HG03521 (cell line): ENCODE measurements at regions not wholly inside any gene's neighbourhood (a gene's known extent, or its start where the extent isn't known, plus 50 kb on each side); places are given as distances from the start of the nearest gene placed in this dataset.

Experiments
- ATAC-seq: cut with Tn5 transposase; IDR thresholded peaks from one replicate; pipeline ENCODE4 v1.9.1; 2021; ENCODE audit warnings: mild to moderate bottlenecking, moderate library complexity; ENCODE audit not compliant: unreplicated experiment

DNA sequence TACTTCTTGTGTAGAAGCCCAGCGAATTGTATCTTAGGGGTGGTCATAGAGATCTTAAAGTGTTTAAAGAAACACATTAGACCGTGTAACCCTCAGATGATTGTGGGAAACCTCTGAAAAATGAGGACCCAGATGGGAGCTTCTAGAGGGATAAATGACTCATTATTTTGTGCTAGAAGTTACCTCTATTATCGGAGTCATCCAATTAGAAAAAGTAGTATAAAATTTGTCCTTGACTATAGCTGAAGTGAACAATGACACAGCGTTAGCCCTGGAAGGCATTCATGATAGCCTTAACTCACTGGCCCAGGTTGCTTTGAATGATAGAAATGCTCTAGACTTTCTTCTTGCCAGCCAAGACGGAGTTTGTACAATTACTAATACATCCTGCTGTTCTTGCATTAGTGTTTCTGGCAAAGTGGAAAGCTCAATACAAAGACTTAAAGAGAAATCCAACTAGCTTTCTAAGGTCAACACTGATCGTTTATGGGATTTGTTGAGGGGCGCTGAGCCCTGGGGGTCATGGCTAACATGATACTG, 178.9 kb upstream of the VEGFC start:
- ATAC-seq, result no peak

DNA sequence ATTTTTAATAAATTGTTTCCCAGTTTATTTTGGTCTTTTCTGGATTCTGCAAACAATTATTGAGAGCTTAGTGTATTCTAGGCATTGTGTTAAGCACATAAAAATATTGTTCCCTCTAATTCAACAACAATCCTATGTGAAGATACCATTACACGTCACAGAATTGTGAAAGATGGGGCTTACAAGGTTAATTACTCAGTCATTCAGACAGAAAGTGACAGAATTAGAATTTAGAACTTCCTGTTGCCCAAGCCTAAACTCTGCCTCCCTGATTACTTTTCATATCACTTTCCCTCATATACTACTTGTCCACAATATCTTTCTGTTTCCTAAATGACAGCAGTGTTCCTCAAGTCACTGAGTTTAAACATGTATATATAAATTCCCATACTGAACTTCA, 186.7 kb upstream of the VEGFC start:
- ATAC-seq, result no peak

DNA sequence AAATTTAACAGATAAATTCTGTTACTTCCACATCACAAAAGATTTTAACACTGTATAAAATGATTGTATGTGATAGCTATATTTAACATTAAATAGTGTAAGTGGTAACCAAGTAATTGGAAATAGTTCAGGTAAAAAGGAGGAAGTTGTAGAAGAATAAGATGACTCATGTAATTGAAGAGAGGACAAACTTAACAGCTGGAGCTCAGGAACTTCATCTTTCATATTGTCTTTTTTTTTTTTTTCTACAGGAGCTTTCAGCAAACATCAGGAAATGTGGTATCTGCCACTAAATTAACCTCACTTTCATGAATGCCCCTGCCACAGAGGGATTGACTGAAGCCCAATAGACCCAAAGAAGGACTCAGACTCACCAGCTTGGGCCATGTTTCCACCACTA, 188.4 kb upstream of the VEGFC start:
- ATAC-seq, result no peak

DNA sequence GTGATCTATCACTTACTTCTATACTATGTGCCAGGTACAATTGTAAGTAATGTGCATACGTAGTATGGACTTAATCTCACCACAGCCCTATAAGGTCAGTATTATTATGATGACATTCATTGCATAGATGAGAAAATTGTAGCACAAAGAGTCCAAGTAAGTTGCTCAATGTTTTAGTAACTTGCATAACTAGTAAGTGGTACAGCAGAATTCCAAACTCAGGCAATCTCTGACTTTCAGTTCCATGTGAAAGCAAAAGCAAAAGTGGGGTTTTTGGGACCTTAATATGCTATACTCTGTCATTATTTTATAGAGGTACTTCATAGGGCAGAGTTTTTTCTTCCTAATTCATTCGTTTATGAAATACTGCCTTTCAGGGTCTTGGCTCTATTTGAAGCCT, 188.8 kb upstream of the VEGFC start:
- ATAC-seq, result no peak

DNA sequence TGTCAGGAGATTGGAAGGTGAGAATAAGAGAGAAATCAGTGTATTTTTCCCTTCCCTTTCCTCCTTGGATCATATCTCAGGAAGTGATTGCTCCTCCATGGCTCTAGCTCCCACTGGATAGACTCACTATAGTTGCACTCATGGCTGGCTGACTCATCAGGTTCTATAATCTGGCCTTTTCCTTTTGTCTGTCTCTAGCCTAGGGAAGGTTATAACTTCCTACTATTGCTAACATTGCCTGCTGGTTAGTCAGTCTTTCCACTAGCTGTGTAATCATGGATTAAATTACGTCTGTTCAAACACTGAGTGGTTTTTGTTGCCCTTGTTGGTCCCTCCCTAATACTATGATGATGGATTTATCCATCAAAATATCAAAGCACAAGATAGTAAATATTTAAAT, 195.5 kb upstream of the VEGFC start:
- no peak for ATAC-seq

DNA sequence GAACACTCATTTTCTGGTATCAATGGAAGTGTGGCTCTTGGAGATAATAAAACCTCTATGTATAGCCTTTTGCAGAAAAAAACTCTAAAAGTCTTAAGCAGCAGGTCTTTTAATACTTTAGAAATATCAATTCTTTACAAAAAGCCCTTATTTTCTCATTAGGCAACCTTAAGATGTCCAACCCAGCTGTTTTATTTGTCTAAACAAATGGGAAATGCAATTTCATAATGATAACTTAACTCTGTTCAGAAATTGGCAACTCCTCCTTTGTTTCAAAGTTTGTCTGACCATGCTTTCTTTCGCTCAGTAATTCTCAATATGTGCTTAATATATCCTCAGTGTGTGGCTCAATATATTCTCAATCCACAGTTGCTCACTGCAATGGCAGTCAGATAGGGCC, 196.5 kb upstream of the VEGFC start:
- no peak for ATAC-seq

DNA sequence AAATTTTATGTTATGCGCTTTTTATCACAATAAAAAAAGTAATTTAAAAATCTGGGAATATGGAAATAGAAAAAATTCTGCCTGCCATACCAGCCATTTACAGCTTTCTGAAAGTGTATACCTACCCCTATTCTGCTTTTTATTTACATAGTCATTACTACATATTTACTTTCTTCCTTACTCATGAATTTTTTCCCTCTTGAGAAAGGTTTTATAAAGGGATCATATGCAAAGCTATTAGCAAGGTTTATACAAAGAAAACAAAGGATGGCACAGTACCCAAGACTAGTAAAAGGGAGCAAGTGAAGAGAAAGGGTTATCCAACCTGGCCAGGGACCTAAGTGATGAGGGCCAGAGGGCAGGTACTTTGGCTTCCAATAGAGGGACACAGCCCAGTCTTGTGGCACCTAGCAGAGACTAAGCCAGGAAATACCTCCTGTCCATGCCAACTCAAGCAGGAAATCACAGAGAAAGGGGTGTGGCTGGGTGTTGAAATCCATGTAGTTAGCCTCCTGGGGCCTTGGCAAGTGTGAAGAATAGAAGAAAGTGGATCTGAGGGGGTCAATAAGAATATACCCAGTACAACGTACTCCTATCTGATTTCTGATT, 207.3 kb upstream of the VEGFC start:
- ATAC-seq, result no peak

DNA sequence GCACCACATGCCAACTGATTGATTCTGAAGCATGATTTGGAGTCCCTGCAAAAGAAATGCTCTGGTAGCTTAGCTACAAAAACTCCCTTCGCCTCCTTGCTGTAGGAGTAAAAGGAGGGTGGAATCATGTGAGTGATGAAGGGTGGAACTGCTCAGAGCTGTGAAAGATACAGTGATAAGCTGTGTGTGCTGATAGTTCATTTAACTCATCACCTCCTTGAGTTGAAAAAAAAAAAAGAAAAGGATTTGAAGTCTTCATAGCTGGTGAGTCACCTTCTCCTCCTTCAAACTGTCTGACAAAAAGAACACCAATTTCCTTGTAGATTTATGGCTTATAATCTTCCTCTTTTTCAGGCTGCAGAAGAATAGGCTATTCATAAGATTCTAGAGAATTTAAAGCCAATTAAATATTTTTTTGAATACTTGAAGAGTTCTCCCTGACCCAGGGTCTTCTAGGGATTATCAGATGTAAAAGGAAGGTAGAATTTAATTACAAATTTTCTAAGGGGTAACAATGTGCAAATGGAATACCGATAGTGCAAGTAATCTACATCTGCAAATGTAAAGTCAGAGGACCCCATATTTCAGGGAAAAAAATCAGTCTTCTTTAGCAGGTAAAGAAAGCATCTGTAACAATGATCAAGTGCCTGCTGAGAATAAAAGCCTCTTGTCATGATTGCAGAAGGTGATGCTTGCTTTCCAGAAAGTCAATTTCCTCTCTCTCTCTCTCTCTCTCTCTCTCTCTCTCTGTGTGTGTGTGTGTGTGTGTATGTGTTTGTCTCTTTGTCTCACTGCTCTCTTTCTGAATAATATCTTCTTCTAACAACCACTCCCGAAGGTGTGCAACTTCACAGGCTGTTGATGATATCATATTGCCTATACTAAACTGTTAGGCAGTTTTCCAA, 208.8 kb upstream of the VEGFC start:
- no peak for ATAC-seq

DNA sequence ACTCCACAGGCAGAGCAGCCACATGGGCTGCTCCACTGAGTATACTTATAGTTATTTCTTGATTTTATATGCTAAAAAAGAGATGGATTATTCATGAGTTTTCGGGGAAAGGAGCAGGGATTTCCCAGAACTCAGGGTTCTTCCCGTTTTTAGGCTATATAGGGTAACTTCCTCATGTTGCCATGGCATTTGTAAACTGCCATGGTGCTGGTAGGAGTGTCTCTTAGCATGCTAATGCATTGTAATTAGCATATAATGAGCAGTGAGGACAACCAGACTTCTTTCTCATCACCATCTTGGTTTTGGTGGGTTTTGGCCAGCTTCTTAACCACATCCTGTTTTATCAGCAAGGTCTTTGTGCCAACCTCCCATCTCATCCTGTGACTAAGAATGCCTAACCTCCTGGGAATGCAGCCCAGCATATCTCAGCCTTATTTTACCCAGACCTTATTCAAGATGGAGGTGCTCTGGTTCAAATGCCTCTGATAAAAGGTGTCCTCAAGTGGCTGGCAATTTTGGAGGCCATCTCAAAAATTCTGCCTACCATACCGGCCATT, 213.0 kb upstream of the VEGFC start:
- no peak for ATAC-seq

DNA sequence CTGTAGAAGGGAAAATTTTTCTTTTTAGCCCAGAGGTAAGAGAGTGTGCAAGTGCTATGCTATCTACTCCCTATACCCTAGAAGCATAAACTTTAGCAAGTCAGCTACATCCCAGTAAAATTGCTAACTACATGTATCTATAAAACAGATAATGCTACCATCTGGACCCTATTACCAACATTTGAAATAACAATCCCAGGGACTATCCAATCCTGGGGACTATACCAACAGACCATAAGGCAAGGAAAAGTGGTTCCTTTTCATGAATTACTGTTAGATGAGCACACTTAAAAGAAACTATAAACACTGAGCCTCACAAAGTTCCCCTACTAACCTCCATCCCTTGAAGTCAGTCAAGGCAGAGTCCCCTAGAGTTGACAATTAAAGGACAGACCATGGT, 213.6 kb upstream of the VEGFC start:
- no peak for ATAC-seq

DNA sequence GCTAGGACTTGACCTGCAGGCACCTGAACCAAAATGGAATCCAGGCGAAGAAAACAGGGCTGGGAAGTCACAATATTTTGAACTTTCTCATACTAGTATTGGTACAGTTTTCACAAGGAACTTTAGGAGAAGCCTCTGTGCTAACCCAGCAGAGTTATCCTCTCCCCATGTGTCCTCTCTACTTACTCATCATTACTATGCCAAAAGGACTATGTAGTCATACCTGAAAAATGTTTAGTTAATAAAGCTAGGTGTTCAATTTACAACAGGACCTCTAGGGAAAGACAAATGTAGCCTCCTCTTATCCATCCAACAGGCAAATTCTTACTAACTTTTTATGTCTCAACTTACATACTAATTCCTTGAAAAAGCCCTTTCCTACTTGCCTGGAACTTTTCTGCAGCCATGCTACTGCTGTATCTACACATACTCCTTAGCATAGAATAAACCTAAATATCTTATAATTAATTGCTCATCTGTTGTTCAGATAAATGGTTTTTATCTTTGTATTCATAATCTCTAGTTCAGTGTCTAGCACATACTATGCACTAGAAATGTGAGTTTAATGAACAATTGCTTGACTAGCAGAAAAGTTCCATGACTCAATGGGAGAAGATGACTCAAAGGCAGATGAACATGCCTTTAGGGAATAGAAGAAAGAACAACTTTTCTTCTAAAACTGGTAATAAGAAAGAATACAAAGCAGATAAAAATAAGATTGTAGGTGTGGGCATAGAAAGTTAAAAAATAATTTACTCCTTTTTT, 215.5 kb upstream of the VEGFC start:
- ATAC-seq, result no peak

DNA sequence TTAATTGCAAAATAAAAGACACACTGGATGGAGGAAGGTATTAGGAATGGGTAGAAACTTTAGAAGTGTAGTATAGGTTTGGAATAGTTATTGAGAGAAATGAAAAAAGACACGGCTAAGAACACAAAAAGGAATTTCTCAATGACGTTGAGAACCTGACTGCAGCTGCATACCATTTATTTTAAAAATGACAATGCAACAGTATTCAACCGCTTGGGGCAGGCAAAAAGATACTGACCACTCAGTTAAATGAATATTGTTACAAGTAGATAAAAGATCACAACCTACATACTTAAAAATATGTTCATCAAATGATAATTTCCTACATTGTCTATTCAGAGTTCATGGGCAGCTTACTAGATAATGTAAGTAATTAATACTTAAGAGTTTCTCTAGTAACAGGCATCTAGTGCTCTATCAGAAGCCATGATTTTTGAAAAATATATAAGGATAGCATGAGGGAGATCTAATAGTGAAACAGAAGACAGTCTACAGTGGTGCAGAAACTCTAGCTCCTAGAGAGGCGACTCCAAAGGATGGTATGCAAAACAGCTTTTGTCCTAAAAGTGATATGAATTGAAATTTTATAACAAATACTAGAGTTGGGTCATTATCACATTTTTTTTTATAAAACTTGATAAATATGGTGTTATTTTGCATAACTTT, 216.2 kb upstream of the VEGFC start:
- no peak for ATAC-seq

DNA sequence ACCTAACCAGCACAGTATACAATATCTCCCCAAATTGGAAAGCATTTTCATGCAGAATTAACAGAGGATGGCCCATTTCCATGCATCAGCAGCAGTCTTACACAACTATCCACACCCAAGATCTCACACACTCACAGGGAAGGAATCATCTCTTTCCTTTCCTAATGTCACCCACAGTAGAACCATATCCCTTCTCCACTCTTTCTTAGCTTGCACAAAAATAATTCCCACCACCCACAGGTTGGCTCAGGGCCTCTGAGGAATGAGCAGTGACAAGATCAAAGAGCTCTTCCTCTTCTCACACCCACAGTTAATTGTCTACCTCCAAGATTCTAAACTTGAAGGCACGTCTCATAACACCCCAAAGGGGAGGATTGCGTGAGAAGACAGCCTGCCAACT, 217.7 kb upstream of the VEGFC start:
- ATAC-seq, result no peak

DNA sequence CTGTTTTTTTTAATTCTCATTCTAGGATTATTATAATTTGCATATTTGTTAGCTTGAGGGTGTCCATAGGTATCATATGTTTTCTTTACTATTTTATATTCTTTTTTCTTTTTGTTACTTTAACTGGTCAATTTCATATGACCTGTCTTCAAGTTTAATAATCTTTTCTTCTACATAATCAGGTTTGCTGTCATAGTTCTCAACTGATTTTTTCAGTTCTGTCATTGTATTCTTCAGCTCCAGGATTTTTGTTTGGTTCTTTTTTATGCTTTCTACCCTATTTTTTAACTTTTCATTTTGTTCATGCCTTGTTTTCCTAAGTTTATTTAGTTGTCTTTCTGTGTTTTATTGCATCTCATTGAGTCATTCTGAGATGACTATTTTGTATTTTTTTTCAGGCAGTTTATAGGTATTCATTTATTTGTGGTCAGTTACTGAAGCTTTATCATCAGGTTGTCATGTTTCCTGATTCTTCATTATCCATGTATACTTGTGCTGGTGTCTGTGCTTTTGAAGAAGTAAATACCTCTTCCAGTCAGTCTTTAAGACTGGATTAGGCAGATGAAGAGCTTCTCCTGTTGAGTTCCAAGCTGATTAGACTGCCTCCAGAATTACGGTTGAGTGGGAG, 220.3 kb upstream of the VEGFC start:
- ATAC-seq, result no peak

DNA sequence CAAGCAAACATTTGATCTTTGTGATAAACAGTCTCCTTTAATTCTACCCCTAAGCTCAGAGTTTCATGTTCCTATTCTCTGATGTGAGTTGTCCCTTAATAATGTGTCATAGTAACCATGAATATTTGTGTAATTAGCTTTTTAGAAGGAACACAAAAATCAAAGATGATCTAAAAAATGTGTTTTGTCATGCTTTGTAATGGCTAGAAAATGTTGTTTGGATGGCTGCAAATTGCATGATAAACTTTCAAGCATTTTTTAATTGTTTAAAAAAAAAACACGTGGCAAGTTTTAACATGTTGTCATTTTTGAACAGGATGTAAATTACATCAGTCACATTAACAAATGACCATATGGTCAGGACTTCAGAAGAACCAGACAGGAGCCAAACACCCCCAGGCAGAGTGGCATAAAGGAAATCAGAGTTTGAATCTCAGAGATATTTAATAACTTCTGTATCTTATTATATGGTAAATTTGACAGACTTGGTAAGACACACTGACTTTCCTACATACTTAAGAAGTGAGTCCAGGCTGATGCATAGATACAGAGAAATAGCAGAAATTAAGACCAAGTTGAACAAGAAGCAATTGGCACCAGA, 223.9 kb upstream of the VEGFC start:
- no peak for ATAC-seq

DNA sequence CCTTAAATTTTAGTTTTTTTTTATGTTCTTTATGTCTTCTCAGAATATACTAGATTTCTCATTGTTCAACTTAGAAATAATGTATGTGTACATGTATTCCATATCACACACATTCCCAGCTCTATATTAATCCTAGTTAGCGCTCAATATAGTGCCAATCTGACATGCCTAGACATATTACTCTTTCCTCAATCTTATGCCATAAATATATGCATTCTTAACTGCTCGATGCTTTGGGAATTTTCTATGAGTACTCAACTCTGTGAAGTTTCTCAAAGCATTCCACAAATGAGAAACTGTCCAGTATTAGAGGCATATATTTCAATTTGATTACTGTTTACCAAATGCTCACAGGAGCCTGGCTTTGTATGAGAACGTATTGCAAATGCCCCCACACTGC, 231.2 kb upstream of the VEGFC start:
- ATAC-seq, result no peak

DNA sequence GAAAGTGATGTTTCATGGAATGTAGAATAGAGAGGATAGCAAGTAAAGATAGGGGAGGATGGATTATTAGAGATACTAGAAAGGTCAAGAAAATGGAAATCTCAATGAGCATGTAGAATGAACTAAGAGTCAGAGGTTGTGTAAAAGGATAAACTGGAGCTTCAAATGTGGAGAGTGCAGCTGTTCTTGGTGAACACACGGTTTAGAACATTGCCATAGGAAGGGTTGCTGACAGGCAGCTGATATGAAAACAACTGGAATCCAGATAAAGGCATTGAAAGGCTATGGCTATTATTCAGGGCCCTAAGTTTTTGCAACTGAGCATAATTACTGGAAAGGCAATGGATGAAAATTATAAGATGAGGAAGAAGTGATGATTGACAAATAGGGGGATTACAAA, 239.6 kb upstream of the VEGFC start:
- ATAC-seq, result no peak

DNA sequence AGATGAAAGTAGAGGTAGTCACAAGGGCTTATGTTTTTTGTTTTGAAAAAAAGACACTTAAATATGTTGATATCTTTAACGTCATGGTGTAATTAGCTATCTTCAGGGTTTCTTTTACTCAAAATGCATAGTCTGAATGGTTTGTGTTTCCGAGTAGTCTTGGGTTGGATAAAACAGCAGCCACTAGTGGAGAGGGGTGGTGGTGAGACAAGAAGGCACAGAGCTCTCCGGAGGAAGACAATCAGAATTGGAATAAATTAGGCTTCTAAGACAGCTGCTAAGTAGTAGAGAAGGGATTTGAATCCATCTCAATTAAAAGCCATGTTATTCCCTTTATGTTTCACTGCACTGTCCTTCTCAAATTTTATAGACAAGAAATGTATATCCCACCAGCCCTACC, 240.4 kb upstream of the VEGFC start:
- ATAC-seq, result no peak

DNA sequence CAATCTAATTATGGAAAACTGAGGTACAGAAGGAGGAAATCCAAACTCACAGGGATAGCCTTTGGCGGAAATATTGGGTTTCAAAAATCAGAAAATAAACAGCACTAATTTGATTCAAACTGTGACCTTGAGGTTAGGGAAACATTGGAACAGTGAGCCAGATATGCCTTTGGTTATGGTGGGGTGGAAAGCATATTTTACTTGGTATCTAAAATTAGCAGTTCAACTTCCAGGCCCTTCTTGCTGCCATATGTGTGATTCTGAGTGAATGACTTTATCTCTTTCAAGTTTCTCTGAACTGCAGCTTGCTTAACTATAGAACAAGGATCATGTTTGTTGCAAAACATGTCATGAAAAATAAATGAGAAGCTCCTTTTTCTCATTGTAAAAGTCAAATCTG, 240.9 kb upstream of the VEGFC start:
- ATAC-seq, result no peak

DNA sequence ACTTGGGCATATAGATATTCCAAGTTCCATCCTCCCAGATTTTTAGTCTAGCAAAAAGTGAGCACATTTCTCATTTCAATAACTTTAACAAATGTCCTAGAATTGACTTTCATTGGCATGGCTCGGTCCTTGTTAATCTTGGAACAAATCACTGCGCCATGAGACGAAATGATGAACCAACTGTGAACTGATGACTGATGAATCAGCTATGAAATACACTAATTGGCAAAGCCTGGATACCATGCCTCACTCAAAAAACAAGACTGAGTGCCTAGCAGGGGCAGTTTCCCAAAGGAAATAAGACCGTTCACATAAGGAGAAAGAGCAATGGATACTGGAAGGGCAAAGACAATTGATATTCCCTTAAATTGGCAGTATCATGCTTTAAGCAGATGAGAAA, 248.6 kb upstream of the VEGFC start:
- no peak for ATAC-seq
